SK-N-SH treated with all-trans-retinoic acid at 6 μM for 48 hours (cell line): ENCODE measurements at regions not wholly inside any gene's neighbourhood (a gene's known extent, or its start where the extent isn't known, plus 50 kb on each side); places are given as distances from the start of the nearest gene placed in this dataset.

Experiments used
- ATAC-seq: fragments of 200-7000 bp; cut with Tn5 transposase; 3 replicates; pipeline ENCODE4 v1.9.1; 2020; ENCODE audit warnings: mild to moderate bottlenecking, moderate library complexity
- ARNTL ChIP-seq: fragments of 450-650 bp; formaldehyde crosslinking; IDR thresholded peaks from 2 replicates; pipeline ENCODE4 v1.5.0; 2020; ENCODE audit warnings: low read depth, mild to moderate bottlenecking, moderate library complexity, borderline replicate concordance
- BACH2 ChIP-seq: fragments of 250-450 bp; sonication (Bioruptor Pico); IDR thresholded peaks from 2 replicates; pipeline ENCODE4 v1.9.0; 2021; ENCODE audit warnings: mild to moderate bottlenecking, borderline replicate concordance
- CREB5 ChIP-seq: fragments of 250-450 bp; sonication (Bioruptor Pico); IDR thresholded peaks from 2 replicates; pipeline ENCODE4 v1.5.1; 2020; ENCODE audit warnings: low read depth, mild to moderate bottlenecking, moderate library complexity
- CSDC2 ChIP-seq: fragments of 250-450 bp; sonication (Bioruptor Pico); IDR thresholded peaks from 2 replicates; pipeline ENCODE4 v1.5.0; 2020; ENCODE audit warnings: mild to moderate bottlenecking, moderate library complexity
- CSRNP3 ChIP-seq: fragments of 250-450 bp; sonication (Bioruptor Pico); IDR thresholded peaks from 2 replicates; pipeline ENCODE4 v1.5.1; 2021; ENCODE audit warnings: mild to moderate bottlenecking, moderate library complexity
- ESRRG ChIP-seq: fragments of 250-450 bp; sonication (Bioruptor Pico); IDR thresholded peaks from 2 replicates; pipeline ENCODE4 v1.6.1; 2021; ENCODE audit warnings: mild to moderate bottlenecking
- GLIS3 ChIP-seq: fragments of 250-450 bp; sonication (Bioruptor Pico); IDR thresholded peaks from 2 replicates; pipeline ENCODE4 v1.5.0; 2020; ENCODE audit warnings: mild to moderate bottlenecking, moderate library complexity
- ISL1 ChIP-seq: fragments of 250-450 bp; sonication (Bioruptor Pico); IDR thresholded peaks from 2 replicates; pipeline ENCODE4 v2.1.2; 2022; ENCODE audit warnings: mild to moderate bottlenecking, moderate library complexity
- OSR1 ChIP-seq: fragments of 250-450 bp; sonication (Bioruptor Pico); IDR thresholded peaks from 2 replicates; pipeline ENCODE4 v1.8.0; 2022; ENCODE audit warnings: moderate library complexity, mild to moderate bottlenecking, inconsistent platforms
- PATZ1 ChIP-seq: fragments of 250-450 bp; sonication (Bioruptor Pico); IDR thresholded peaks from 2 replicates; pipeline ENCODE4 v1.8.0; 2020; ENCODE audit warnings: mild to moderate bottlenecking, moderate library complexity, borderline replicate concordance
- POU6F1 ChIP-seq: fragments of 250-450 bp; sonication (Bioruptor Pico); IDR thresholded peaks from 2 replicates; pipeline ENCODE4 v1.8.0; 2021; ENCODE audit warnings: low read depth, mild to moderate bottlenecking, moderate library complexity, borderline replicate concordance
- SNAI2 ChIP-seq: fragments of 250-450 bp; sonication (Bioruptor Pico); IDR thresholded peaks from 2 replicates; pipeline ENCODE4 v1.5.0; 2020; ENCODE audit warnings: mild to moderate bottlenecking, moderate library complexity
- TCF4 ChIP-seq: fragments of 250-450 bp; sonication (Bioruptor Pico); IDR thresholded peaks from 2 replicates; pipeline ENCODE4 v1.8.0; 2021; ENCODE audit warnings: mild to moderate bottlenecking, moderate library complexity, borderline replicate concordance
- ZC3H10 ChIP-seq: fragments of 250-450 bp; sonication (Bioruptor Pico); IDR thresholded peaks from 2 replicates; pipeline ENCODE4 v1.5.1; 2021; ENCODE audit warnings: mild to moderate bottlenecking, moderate library complexity
- ZFP3 ChIP-seq: fragments of 250-450 bp; sonication (Bioruptor Pico); IDR thresholded peaks from 2 replicates; pipeline ENCODE4 v1.5.0; 2020; ENCODE audit warnings: mild to moderate bottlenecking, moderate library complexity
- ZFP30 ChIP-seq: fragments of 450-650 bp; formaldehyde crosslinking; IDR thresholded peaks from 2 replicates; pipeline ENCODE4 v1.5.0; 2022; ENCODE audit warnings: mild to moderate bottlenecking, moderate library complexity
- ZNF565 ChIP-seq: fragments of 450-650 bp; formaldehyde crosslinking; conservative IDR thresholded peaks from 2 replicates; pipeline ENCODE4 v1.5.0; 2020; ENCODE audit warnings: low read depth, mild to moderate bottlenecking, moderate library complexity
- ZNF70 ChIP-seq: fragments of 450-650 bp; formaldehyde crosslinking; IDR thresholded peaks from 2 replicates; pipeline ENCODE4 v1.5.0; 2020; ENCODE audit warnings: mild to moderate bottlenecking, moderate library complexity

GRCh38 chr2:12436483-12436882, 280.3 kb upstream of the TRIB2 start (continued):
- no peak for TF ChIP-seq CREB5 (CRISPR knock-in tag)
- no peak for TF ChIP-seq ZNF70 (CRISPR knock-in tag)

- ATAC-seq: no peak
- TF ChIP-seq SNAI2 (CRISPR knock-in tag) (no peak), TCF4 (CRISPR knock-in tag) (peak; percentile 56; the same call in 1 of the 2 replicates)
- TF ChIP-seq, all 23 proteins: peak for 1
These were observed 279.7 kb upstream of the TRIB2 start for GRCh38 chr2:12436935-12437561.

- no peak for TF ChIP-seq ISL1 (CRISPR knock-in tag)
- no peak for TF ChIP-seq POU6F1
- TF ChIP-seq CSRNP3 (CRISPR knock-in tag): no peak
- no peak for TF ChIP-seq ZC3H10 (CRISPR knock-in tag)
- TF ChIP-seq GLIS3 (CRISPR knock-in tag): no peak
- no peak for TF ChIP-seq CSDC2 (CRISPR knock-in tag)
- no peak for TF ChIP-seq CREB5 (CRISPR knock-in tag)
- no peak for TF ChIP-seq ARNTL (CRISPR knock-in tag)
- no peak for TF ChIP-seq PATZ1 (CRISPR knock-in tag)
- TF ChIP-seq, all 23 proteins: peak for 0
- no peak for ATAC-seq
These were observed 276.0 kb upstream of the TRIB2 start for GRCh38 chr2:12440731-12441130.

- peak; percentile 12; the same call in 1 of the 2 replicates for TF ChIP-seq ZNF70 (CRISPR knock-in tag)
- TF ChIP-seq ZFP30 (CRISPR knock-in tag): no peak
- no peak for ATAC-seq
These were observed 274.8 kb upstream of the TRIB2 start for GRCh38 chr2:12441750-12442475.

GRCh38 chr2:12442476-12442847, 274.3 kb upstream of the TRIB2 start:
- ATAC-seq: no peak
- TF ChIP-seq ZNF565 (CRISPR knock-in tag) (no peak), ZFP3 (no peak), ESRRG (CRISPR knock-in tag) (no peak), ZFP30 (CRISPR knock-in tag) (no peak), TCF4 (CRISPR knock-in tag) (no peak), GLIS3 (CRISPR knock-in tag) (no peak), BACH2 (CRISPR knock-in tag) (no peak), OSR1 (CRISPR knock-in tag) (no peak), ZNF70 (CRISPR knock-in tag) (no peak), CREB5 (CRISPR knock-in tag) (no peak), POU6F1 (no peak), PATZ1 (CRISPR knock-in tag) (no peak)
